ENCODE measurements at regions not wholly inside any gene's neighbourhood (a gene's known extent, or its start where the extent isn't known, plus 50 kb on each side); places are given as distances from the start of the nearest gene placed in this dataset.
"Not testable (repeated sequence)": the region's sequence is repeated elsewhere in the genome, so short reads cannot be mapped to it uniquely, and the experiment has no call there.

- in situ Hi-C loops (cut with MboI; ENCODE audit: low pct_unique_long_range_greater_than_20kb, low sequenced_read_pairs, unreplicated experiment) = no loop called here
- TF ChIP-seq CTCF (IDR thresholded peaks at IDR 0.05; ENCODE audit: extremely low read depth, insufficient read depth, missing control alignments) = no peak
- no peak for DNase-seq (ENCODE audit: low spot score)
These were observed 172.8 kb upstream of the WSCD1 start for GRCh38 chr17:5897275-5897911.

- DNase-seq (ENCODE audit: low spot score); in situ Hi-C loops (cut with MboI; ENCODE audit: low pct_unique_long_range_greater_than_20kb, low sequenced_read_pairs, unreplicated experiment): not testable (repeated sequence)
These were observed 172.2 kb upstream of the WSCD1 start for GRCh38 chr17:5897981-5898380.

- in situ Hi-C loops (cut with MboI; ENCODE audit: low pct_unique_long_range_greater_than_20kb, low sequenced_read_pairs, unreplicated experiment) = no loop called here
These were observed 171.8 kb upstream of the WSCD1 start for GRCh38 chr17:5898406-5898805.

GRCh38 chr17:5899496-5900195 lies 170.5 kb upstream of the WSCD1 start:
- TF ChIP-seq CTCF (IDR thresholded peaks at IDR 0.05; ENCODE audit: extremely low read depth, insufficient read depth, missing control alignments) = no peak
- in situ Hi-C loops (cut with MboI; ENCODE audit: low pct_unique_long_range_greater_than_20kb, low sequenced_read_pairs, unreplicated experiment) = no loop called here
- no peak for DNase-seq (ENCODE audit: low spot score)

More at GRCh38 chr17:5898406-5898805, 171.8 kb upstream of the WSCD1 start:
- DNase-seq (ENCODE audit: low spot score) = no peak
- TF ChIP-seq CTCF (IDR thresholded peaks at IDR 0.05; ENCODE audit: extremely low read depth, insufficient read depth, missing control alignments) = no peak

GRCh38 chr17:5901731-5902130 lies 168.4 kb upstream of the WSCD1 start:
- no peak for TF ChIP-seq CTCF (IDR thresholded peaks at IDR 0.05; ENCODE audit: extremely low read depth, insufficient read depth, missing control alignments)
- DNase-seq (ENCODE audit: low spot score) = no peak
- in situ Hi-C loops (cut with MboI; ENCODE audit: low pct_unique_long_range_greater_than_20kb, low sequenced_read_pairs, unreplicated experiment) = no loop called here

GRCh38 chr17:5902181-5903140 lies 167.7 kb upstream of the WSCD1 start:
- DNase-seq (ENCODE audit: low spot score) = no peak
- in situ Hi-C loops (cut with MboI; ENCODE audit: low pct_unique_long_range_greater_than_20kb, low sequenced_read_pairs, unreplicated experiment) = no loop called here
- no peak for TF ChIP-seq CTCF (IDR thresholded peaks at IDR 0.05; ENCODE audit: extremely low read depth, insufficient read depth, missing control alignments)

Measured in GM13977 (cell line).